ENCODE measurements at regions not wholly inside any gene's neighbourhood (a gene's known extent, or its start where the extent isn't known, plus 50 kb on each side); places are given as distances from the start of the nearest gene placed in this dataset.
"Not testable (repeated sequence)": the region's sequence is repeated elsewhere in the genome, so short reads cannot be mapped to it uniquely, and the experiment has no call there.

GRCh38 chr2:139685090-139685983, 905.1 kb upstream of the NXPH2 start:
- H3K4me3 ChIP-seq (ENCODE audit: low read length in 2 of 2): no peak overlapping the region
- no peak for DNase-seq (ENCODE audit: low read depth in 6 of 9, low spot score in 9 of 9)
- WGBS: 85% methylated on average over 5 of the region's 5 CpGs
- no peaks in the 10 kb centered on the region for H3K36me3 ChIP-seq (ENCODE audit: control insufficient read depth in 2 of 2, insufficient read depth in 2 of 2, low read length in 1 of 2)
- H3K27ac ChIP-seq (ENCODE audit: low read depth in 1 of 2, low read length in 1 of 2): no peak overlapping the region
- peaks cover 0 to 3% of the 10 kb centered on the region in 2 donors for H3K9me3 ChIP-seq (ENCODE audit: control insufficient read depth in 2 of 2, insufficient read depth in 1 of 2, low read length in 1 of 2)
- no peaks in the 10 kb centered on the region for H3K4me1 ChIP-seq (ENCODE audit: control insufficient read depth in 2 of 2, insufficient read depth in 2 of 2, low read length in 2 of 2)
- H3K27me3 ChIP-seq (ENCODE audit: control insufficient read depth in 2 of 2, insufficient read depth in 1 of 2, low read length in 1 of 2): no peaks in the 10 kb centered on the region

GRCh38 chr2:139684286-139684860, 904.2 kb upstream of the NXPH2 start:
- Histone ChIP-seq H3K27ac (ENCODE audit: low read depth in 1 of 2, low read length in 1 of 2) (no peak overlapping the region), H3K4me1 (ENCODE audit: control insufficient read depth in 2 of 2, insufficient read depth in 2 of 2, low read length in 2 of 2) (no peaks in the 10 kb centered on the region), H3K9me3 (ENCODE audit: control insufficient read depth in 2 of 2, insufficient read depth in 1 of 2, low read length in 1 of 2) (peaks cover 0 to 3% of the 10 kb centered on the region in 2 donors), H3K36me3 (ENCODE audit: control insufficient read depth in 2 of 2, insufficient read depth in 2 of 2, low read length in 1 of 2) (no peaks in the 10 kb centered on the region), H3K4me3 (ENCODE audit: low read length in 2 of 2) (no peak overlapping the region), H3K27me3 (ENCODE audit: control insufficient read depth in 2 of 2, insufficient read depth in 1 of 2, low read length in 1 of 2) (no peaks in the 10 kb centered on the region)
- WGBS: 80% methylated on average over 5 of the region's 5 CpGs
- DNase-seq (ENCODE audit: low read depth in 6 of 9, low spot score in 9 of 9): no peak

GRCh38 chr2:139674577-139674976, 894.4 kb upstream of the NXPH2 start:
- no peaks in the 10 kb centered on the region for H3K36me3 ChIP-seq (ENCODE audit: control insufficient read depth in 2 of 2, insufficient read depth in 2 of 2, low read length in 1 of 2)
- H3K4me3 ChIP-seq (ENCODE audit: low read length in 2 of 2): no peak overlapping the region
- no peaks in the 10 kb centered on the region for H3K4me1 ChIP-seq (ENCODE audit: control insufficient read depth in 2 of 2, insufficient read depth in 2 of 2, low read length in 2 of 2)
- H3K27ac ChIP-seq (ENCODE audit: low read depth in 1 of 2, low read length in 1 of 2): no peak overlapping the region
- no peaks in the 10 kb centered on the region for H3K27me3 ChIP-seq (ENCODE audit: control insufficient read depth in 2 of 2, insufficient read depth in 1 of 2, low read length in 1 of 2)
- H3K9me3 ChIP-seq (ENCODE audit: control insufficient read depth in 2 of 2, insufficient read depth in 1 of 2, low read length in 1 of 2): no peaks in the 10 kb centered on the region
- DNase-seq (ENCODE audit: low read depth in 6 of 9, low spot score in 9 of 9): no peak

- DNase-seq (ENCODE audit: low read depth in 6 of 9, low spot score in 9 of 9); H3K27me3 ChIP-seq (ENCODE audit: control insufficient read depth in 2 of 2, insufficient read depth in 1 of 2, low read length in 1 of 2); H3K36me3 ChIP-seq (ENCODE audit: control insufficient read depth in 2 of 2, insufficient read depth in 2 of 2, low read length in 1 of 2); H3K9me3 ChIP-seq (ENCODE audit: control insufficient read depth in 2 of 2, insufficient read depth in 1 of 2, low read length in 1 of 2); H3K27ac ChIP-seq (ENCODE audit: low read depth in 1 of 2, low read length in 1 of 2); H3K4me1 ChIP-seq (ENCODE audit: control insufficient read depth in 2 of 2, insufficient read depth in 2 of 2, low read length in 2 of 2); H3K4me3 ChIP-seq (ENCODE audit: low read length in 2 of 2): not testable (repeated sequence)
- 63% methylated on average over 4 of the region's 4 CpGs for WGBS
Measured at GRCh38 chr2:139673447-139673846, 893.3 kb upstream of the NXPH2 start.

GRCh38 chr2:139669675-139670074, 889.5 kb upstream of the NXPH2 start:
- WGBS: 94% methylated on average over 2 of the region's 2 CpGs
- Histone ChIP-seq H3K36me3 (ENCODE audit: control insufficient read depth in 2 of 2, insufficient read depth in 2 of 2, low read length in 1 of 2) (no peaks in the 10 kb centered on the region), H3K27me3 (ENCODE audit: control insufficient read depth in 2 of 2, insufficient read depth in 1 of 2, low read length in 1 of 2) (no peaks in the 10 kb centered on the region), H3K9me3 (ENCODE audit: control insufficient read depth in 2 of 2, insufficient read depth in 1 of 2, low read length in 1 of 2) (no peaks in the 10 kb centered on the region), H3K4me3 (ENCODE audit: low read length in 2 of 2) (no peak overlapping the region), H3K4me1 (ENCODE audit: control insufficient read depth in 2 of 2, insufficient read depth in 2 of 2, low read length in 2 of 2) (no peaks in the 10 kb centered on the region), H3K27ac (ENCODE audit: low read depth in 1 of 2, low read length in 1 of 2) (no peak overlapping the region)
- DNase-seq (ENCODE audit: low read depth in 6 of 9, low spot score in 9 of 9): no peak

- Histone ChIP-seq H3K36me3 (ENCODE audit: control insufficient read depth in 2 of 2, insufficient read depth in 2 of 2, low read length in 1 of 2) (no peaks in the 10 kb centered on the region), H3K4me3 (ENCODE audit: low read length in 2 of 2) (no peak overlapping the region), H3K9me3 (ENCODE audit: control insufficient read depth in 2 of 2, insufficient read depth in 1 of 2, low read length in 1 of 2) (no peaks in the 10 kb centered on the region), H3K4me1 (ENCODE audit: control insufficient read depth in 2 of 2, insufficient read depth in 2 of 2, low read length in 2 of 2) (no peaks in the 10 kb centered on the region), H3K27ac (ENCODE audit: low read depth in 1 of 2, low read length in 1 of 2) (no peak overlapping the region), H3K27me3 (ENCODE audit: control insufficient read depth in 2 of 2, insufficient read depth in 1 of 2, low read length in 1 of 2) (no peaks in the 10 kb centered on the region)
- DNase-seq (ENCODE audit: low read depth in 6 of 9, low spot score in 9 of 9): no peak
Measured at GRCh38 chr2:139652385-139652784, 872.2 kb upstream of the NXPH2 start.

GRCh38 chr2:139645617-139646016, 865.4 kb upstream of the NXPH2 start:
- Histone ChIP-seq H3K4me3 (ENCODE audit: low read length in 2 of 2) (no peak overlapping the region), H3K36me3 (ENCODE audit: control insufficient read depth in 2 of 2, insufficient read depth in 2 of 2, low read length in 1 of 2) (no peaks in the 10 kb centered on the region), H3K27me3 (ENCODE audit: control insufficient read depth in 2 of 2, insufficient read depth in 1 of 2, low read length in 1 of 2) (no peaks in the 10 kb centered on the region), H3K4me1 (ENCODE audit: control insufficient read depth in 2 of 2, insufficient read depth in 2 of 2, low read length in 2 of 2) (no peaks in the 10 kb centered on the region), H3K27ac (ENCODE audit: low read depth in 1 of 2, low read length in 1 of 2) (no peak overlapping the region), H3K9me3 (ENCODE audit: control insufficient read depth in 2 of 2, insufficient read depth in 1 of 2, low read length in 1 of 2) (peaks cover 2 to 12% of the 10 kb centered on the region in 2 donors)
- no peak for DNase-seq (ENCODE audit: low read depth in 6 of 9, low spot score in 9 of 9)

- H3K9me3 ChIP-seq (ENCODE audit: control insufficient read depth in 2 of 2, insufficient read depth in 1 of 2, low read length in 1 of 2): peaks cover 2 to 12% of the 10 kb centered on the region in 2 donors
- no peaks in the 10 kb centered on the region for H3K27me3 ChIP-seq (ENCODE audit: control insufficient read depth in 2 of 2, insufficient read depth in 1 of 2, low read length in 1 of 2)
- no peak for DNase-seq (ENCODE audit: low read depth in 6 of 9, low spot score in 9 of 9)
- no peak overlapping the region for H3K4me3 ChIP-seq (ENCODE audit: low read length in 2 of 2)
- H3K36me3 ChIP-seq (ENCODE audit: control insufficient read depth in 2 of 2, insufficient read depth in 2 of 2, low read length in 1 of 2): no peaks in the 10 kb centered on the region
- no peaks in the 10 kb centered on the region for H3K4me1 ChIP-seq (ENCODE audit: control insufficient read depth in 2 of 2, insufficient read depth in 2 of 2, low read length in 2 of 2)
- no peak overlapping the region for H3K27ac ChIP-seq (ENCODE audit: low read depth in 1 of 2, low read length in 1 of 2)
Measured at GRCh38 chr2:139643139-139643538, 862.9 kb upstream of the NXPH2 start.

- no peaks in the 10 kb centered on the region for H3K4me1 ChIP-seq (ENCODE audit: control insufficient read depth in 2 of 2, insufficient read depth in 2 of 2, low read length in 2 of 2)
- no peak overlapping the region for H3K27ac ChIP-seq (ENCODE audit: low read depth in 1 of 2, low read length in 1 of 2)
- DNase-seq (ENCODE audit: low read depth in 6 of 9, low spot score in 9 of 9): no peak
- 49% methylated on average over 1 of the region's 1 CpG for WGBS
- no peaks in the 10 kb centered on the region for H3K9me3 ChIP-seq (ENCODE audit: control insufficient read depth in 2 of 2, insufficient read depth in 1 of 2, low read length in 1 of 2)
- no peaks in the 10 kb centered on the region for H3K27me3 ChIP-seq (ENCODE audit: control insufficient read depth in 2 of 2, insufficient read depth in 1 of 2, low read length in 1 of 2)
- no peak overlapping the region for H3K4me3 ChIP-seq (ENCODE audit: low read length in 2 of 2)
- H3K36me3 ChIP-seq (ENCODE audit: control insufficient read depth in 2 of 2, insufficient read depth in 2 of 2, low read length in 1 of 2): no peaks in the 10 kb centered on the region
Measured at GRCh38 chr2:139631966-139632365, 851.8 kb upstream of the NXPH2 start.

Measured in thymus (tissue), 11 donors.